Keratinocyte (primary cell): ENCODE measurements at regions not wholly inside any gene's neighbourhood (a gene's known extent, or its start where the extent isn't known, plus 50 kb on each side); places are given as distances from the start of the nearest gene placed in this dataset.

ENCODE experiments used
- DNase-seq: peaks from one replicate; pipeline ENCODE4 v3.0.0-alpha.2; 2011; ENCODE audit warnings: low read depth, missing footprints, low spot score
- FAIRE-seq: peaks from 2 replicates; lab custom pipeline; 2011; peaks lifted over from hg19 to GRCh38; lab: Jason Lieb, UNC
- H2AFZ ChIP-seq: 2 replicates; pipeline ENCODE4 v1.6.0; 2012; ENCODE audit warnings: low read length, control low read depth, inconsistent platforms; ENCODE audit not compliant: control insufficient read depth
- H3K27ac ChIP-seq: 2 replicates; pipeline ENCODE4 v1.5.1; 2011; ENCODE audit warnings: low read length; ENCODE audit not compliant: control insufficient read depth, insufficient read depth
- H3K27me3 ChIP-seq: 3 replicates; pipeline ENCODE4 v1.6.0; 2011; ENCODE audit warnings: low read length; ENCODE audit not compliant: control insufficient read depth, insufficient read depth; ENCODE audit errors: extremely low read depth
- H3K36me3 ChIP-seq, 2 experiments: 2 replicates in 1 of 2; 3 replicates in 1 of 2; pipeline ENCODE4 v1.5.1; 2011; ENCODE audit warnings: low read length in 2 of 2, mild to moderate bottlenecking in 1 of 2; ENCODE audit not compliant: control insufficient read depth in 2 of 2, insufficient read depth in 2 of 2; ENCODE audit errors: extremely low read depth in 1 of 2
- H3K4me1 ChIP-seq: 3 replicates; pipeline ENCODE4 v1.5.1; 2011; ENCODE audit warnings: low read length; ENCODE audit not compliant: control insufficient read depth, insufficient read depth; ENCODE audit errors: extremely low read depth
- H3K4me2 ChIP-seq: 3 replicates; pipeline ENCODE4 v1.6.0; 2011; ENCODE audit warnings: low read depth, low read length; ENCODE audit not compliant: control insufficient read depth, insufficient read depth; ENCODE audit errors: extremely low read depth
- H3K4me3 ChIP-seq, 3 experiments: fragments of 200-600 bp in 1 of 3; sonication (generic) in 1 of 3; 2 replicates in 2 of 3; 3 replicates in 1 of 3; pipeline ENCODE4 v1.5.1; 2011 to 2016; ENCODE audit warnings: low read length in 3 of 3, mild to moderate bottlenecking in 3 of 3, control low read depth in 2 of 3, inconsistent platforms in 1 of 3, low read depth in 1 of 3, mixed read lengths in 1 of 3, mixed run types in 1 of 3, moderate library complexity in 1 of 3; ENCODE audit not compliant: control insufficient read depth in 2 of 3, insufficient read depth in 2 of 3; ENCODE audit errors: extremely low read depth in 1 of 3
- H3K79me2 ChIP-seq: 2 replicates; pipeline ENCODE4 v1.6.0; 2012; ENCODE audit warnings: low read length; ENCODE audit not compliant: control insufficient read depth, insufficient read depth
- H3K9ac ChIP-seq: 3 replicates; pipeline ENCODE4 v1.6.0; 2011; ENCODE audit warnings: low read length; ENCODE audit not compliant: control insufficient read depth, insufficient read depth; ENCODE audit errors: extremely low read depth
- H3K9me1 ChIP-seq: 3 replicates; pipeline ENCODE4 v1.6.0; 2011; ENCODE audit warnings: low read length; ENCODE audit not compliant: control insufficient read depth, insufficient read depth; ENCODE audit errors: extremely low read depth
- H3K9me3 ChIP-seq: 2 replicates; pipeline ENCODE4 v1.5.1; 2012; ENCODE audit warnings: low read depth, low read length; ENCODE audit not compliant: control insufficient read depth
- H4K20me1 ChIP-seq: 3 replicates; pipeline ENCODE4 v1.6.0; 2011; ENCODE audit warnings: low read length; ENCODE audit not compliant: control insufficient read depth, insufficient read depth; ENCODE audit errors: extremely low read depth
- CTCF ChIP-seq, 3 experiments: IDR thresholded peaks in 1 of 3; conservative IDR thresholded peaks in 1 of 3; optimal IDR thresholded peaks in 1 of 3; 2 replicates in 2 of 3; 3 replicates in 1 of 3; pipeline versions ENCODE3 to v1.5.1; 2011; ENCODE audit warnings: low read length in 3 of 3, mild to moderate bottlenecking in 3 of 3, moderate library complexity in 2 of 3, control low read depth in 1 of 3, inconsistent platforms in 1 of 3; ENCODE audit not compliant: insufficient read depth in 2 of 3; ENCODE audit errors: extremely low read depth in 1 of 3
- EZH2 ChIP-seq: IDR thresholded peaks from one replicate; pipeline ENCODE4 v1.6.1; 2012; ENCODE audit warnings: inconsistent platforms, mild to moderate bottlenecking, low read length, moderate library complexity
- dilution Hi-C: fragments of 300-500 bp; cut with MboI; formaldehyde crosslinking; loops from one replicate; pipeline ENCODE4 v1.7.0; 2020; ENCODE audit warnings: low sequenced_read_pairs; ENCODE audit not compliant: extremely low pct_ligation_motif_present

DNA sequence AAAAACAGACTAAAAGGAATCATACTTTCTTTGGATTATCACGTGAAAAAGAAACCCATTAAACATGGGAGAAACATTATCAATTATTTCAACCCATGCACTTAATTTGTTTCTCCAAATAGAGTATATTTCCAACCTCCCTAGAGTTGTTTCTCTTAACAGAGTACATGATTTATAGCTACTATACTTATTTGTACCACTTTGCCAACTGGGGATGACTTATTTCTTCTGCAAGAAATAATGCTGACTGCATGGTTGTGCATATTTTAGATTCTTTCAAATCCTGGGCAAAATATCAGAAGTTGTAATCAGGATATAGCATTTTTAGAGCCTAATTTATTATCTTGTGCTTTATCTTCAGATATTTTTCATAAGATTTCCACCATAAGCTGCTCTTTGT is 629.1 kb upstream of the EYS start:
- Histone ChIP-seq H3K27ac (no peak overlapping the region), H3K27me3 (no peaks in the 10 kb centered on the region), H3K4me3 (no peak overlapping the region), H4K20me1 (no peaks in the 10 kb centered on the region), H3K9me1 (no peaks in the 10 kb centered on the region), H3K36me3 (no peaks in the 10 kb centered on the region), H3K4me2 (no peak overlapping the region), H3K79me2 (no peaks in the 10 kb centered on the region), H3K9ac (no peak overlapping the region), H3K4me1 (no peaks in the 10 kb centered on the region), H3K9me3 (peaks cover 2% of the 10 kb centered on the region), H2AFZ (no peak overlapping the region)
- FAIRE-seq: no peak
- DNase-seq: no peak
- TF ChIP-seq CTCF (optimal IDR thresholded peaks at IDR 0.05 in 1 of 3, IDR thresholded peaks at IDR 0.05 in 1 of 3, conservative IDR thresholded peaks at IDR 0.05 in 1 of 3; ENCODE audit: extremely low read depth in 1 of 3, insufficient read depth in 2 of 3, low read length in 3 of 3): no peak
- no peak for TF ChIP-seq EZH2
- dilution Hi-C loops: no loop called here

GRCh38 chr6:66328200-66328599 is 621.2 kb upstream of the EYS start:
- FAIRE-seq (no peak), DNase-seq (no peak)
- no peak overlapping the region for H3K27ac ChIP-seq
- H3K4me3 ChIP-seq: no peak overlapping the region
- no peaks in the 10 kb centered on the region for H3K4me1 ChIP-seq
- no peaks in the 10 kb centered on the region for H3K36me3 ChIP-seq
- peaks cover 4% of the 10 kb centered on the region for H3K9me3 ChIP-seq
- no peaks in the 10 kb centered on the region for H4K20me1 ChIP-seq
- no peaks in the 10 kb centered on the region for H3K79me2 ChIP-seq
- TF ChIP-seq EZH2: no peak
- TF ChIP-seq CTCF (optimal IDR thresholded peaks at IDR 0.05 in 1 of 3, IDR thresholded peaks at IDR 0.05 in 1 of 3, conservative IDR thresholded peaks at IDR 0.05 in 1 of 3; ENCODE audit: extremely low read depth in 1 of 3, insufficient read depth in 2 of 3, low read length in 3 of 3): no peak
- dilution Hi-C loops: no loop called here
- H2AFZ ChIP-seq: no peak overlapping the region
- no peak overlapping the region for H3K4me2 ChIP-seq
- no peaks in the 10 kb centered on the region for H3K27me3 ChIP-seq
- no peak overlapping the region for H3K9ac ChIP-seq
- no peaks in the 10 kb centered on the region for H3K9me1 ChIP-seq
